Inflammatory macrophage (primary cell): ENCODE measurements at regions not wholly inside any gene's neighbourhood (a gene's known extent, or its start where the extent isn't known, plus 50 kb on each side); places are given as distances from the start of the nearest gene placed in this dataset.
"Not testable (repeated sequence)": the region's sequence is repeated elsewhere in the genome, so short reads cannot be mapped to it uniquely, and the experiment has no call there.

ENCODE experiments used
- DNase-seq, 2 donors: peaks; one replicate each; pipeline ENCODE4 v3.0.0-alpha.2; 2020 to 2022

GRCh38 chr12:86659985-86660384 lies 403.8 kb upstream of the MGAT4C start:
- no peak for DNase-seq

GRCh38 chr12:86658303-86658702 lies 402.1 kb upstream of the MGAT4C start:
- DNase-seq, result no peak

- no peak for DNase-seq
Observed at GRCh38 chr12:86647800-86648199, 391.6 kb upstream of the MGAT4C start.

GRCh38 chr12:86634456-86635410 lies 378.5 kb upstream of the MGAT4C start:
- DNase-seq, result no peak

GRCh38 chr12:86627001-86627400 lies 370.8 kb upstream of the MGAT4C start:
- no peak for DNase-seq

- DNase-seq, result no peak
Observed at GRCh38 chr12:86623267-86623666, 367.1 kb upstream of the MGAT4C start.

GRCh38 chr12:86621957-86622356 lies 365.8 kb upstream of the MGAT4C start:
- no peak for DNase-seq

GRCh38 chr12:86613311-86613710 lies 357.1 kb upstream of the MGAT4C start:
- DNase-seq, result no peak

- no peak for DNase-seq
Observed at GRCh38 chr12:86608638-86609037, 352.4 kb upstream of the MGAT4C start.

GRCh38 chr12:86601550-86602308 lies 345.5 kb upstream of the MGAT4C start:
- no peak for DNase-seq

GRCh38 chr12:86600664-86601231 lies 344.6 kb upstream of the MGAT4C start:
- DNase-seq, result no peak

- DNase-seq, result no peak
Observed at GRCh38 chr12:86597431-86597830, 341.2 kb upstream of the MGAT4C start.

GRCh38 chr12:86590296-86590695 lies 334.1 kb upstream of the MGAT4C start:
- DNase-seq, result no peak

GRCh38 chr12:86574143-86574542 lies 318.0 kb upstream of the MGAT4C start:
- no peak for DNase-seq

GRCh38 chr12:86572455-86572854 lies 316.3 kb upstream of the MGAT4C start:
- DNase-seq, result no peak

- no peak for DNase-seq
Observed at GRCh38 chr12:86565038-86565437, 308.8 kb upstream of the MGAT4C start.

GRCh38 chr12:86555491-86555890 lies 299.3 kb upstream of the MGAT4C start:
- DNase-seq, result not testable (repeated sequence)

GRCh38 chr12:86551146-86551571 lies 295.0 kb upstream of the MGAT4C start:
- DNase-seq, result no peak

GRCh38 chr12:86550218-86551145 lies 294.3 kb upstream of the MGAT4C start:
- DNase-seq, result no peak

GRCh38 chr12:86543716-86544115 lies 287.5 kb upstream of the MGAT4C start:
- DNase-seq, result no peak

GRCh38 chr12:86530996-86531655 lies 274.9 kb upstream of the MGAT4C start:
- no peak for DNase-seq
